Body of pancreas (tissue), 4 donors: ENCODE measurements at regions not wholly inside any gene's neighbourhood (a gene's known extent, or its start where the extent isn't known, plus 50 kb on each side); places are given as distances from the start of the nearest gene placed in this dataset.

Experiments used
- ATAC-seq: fragments of 150-250 bp; one replicate; pipeline ENCODE4 v1.9.1; 2016
- DNase-seq, 4 donors: peaks; one replicate each; pipeline ENCODE4 v3.0.0-alpha.2; 2019
- H3K27ac ChIP-seq, 4 donors: fragments of 200-600 bp; sonication (generic); 1 replicate in 3 of 4; 2 replicates in 1 of 4; pipeline versions ENCODE4 v1.5.1 to v1.6.1; 2016 to 2019; ENCODE audit warnings: mild to moderate bottlenecking in 1 of 4, mixed read lengths in 1 of 4, moderate library complexity in 1 of 4
- H3K27me3 ChIP-seq, 2 donors: fragments of 200-600 bp; sonication (generic); one replicate each; pipeline ENCODE4 v1.6.0; 2016; ENCODE audit warnings: mild to moderate bottlenecking in 1 of 2
- H3K36me3 ChIP-seq, 2 donors: fragments of 200-600 bp; sonication (generic); replicated peaks in 1 of 2; 2 replicates each; pipeline ENCODE4 v1.5.1; 2016; ENCODE audit warnings: low read depth in 2 of 2; ENCODE audit not compliant: insufficient read depth in 1 of 2
- H3K4me1 ChIP-seq: fragments of 200-600 bp; sonication (generic); one replicate; pipeline ENCODE4 v1.6.0; 2016
- H3K4me3 ChIP-seq, 2 donors: fragments of 200-600 bp; sonication (generic); 1 replicate in 1 of 2; 2 replicates in 1 of 2; pipeline ENCODE4 v1.5.1; 2016 to 2019
- H3K9me3 ChIP-seq, 3 donors: fragments of 200-600 bp; sonication (generic); 1 replicate in 2 of 3; 2 replicates in 1 of 3; pipeline ENCODE4 v1.5.1; 2016
- CTCF ChIP-seq, 7 experiments: fragments of 450-650 bp in 4 of 7; fragments of 200-600 bp in 3 of 7; sonication (generic) in 3 of 7; IDR thresholded peaks; one replicate each; pipeline ENCODE4 v1.5.1; 2016 to 2019; ENCODE audit warnings: antibody characterized with exemption in 7 of 7
- POLR2A ChIP-seq, 3 donors: fragments of 450-650 bp; IDR thresholded peaks; one replicate each; pipeline ENCODE4 v1.6.1; 2016; ENCODE audit warnings: antibody characterized with exemption in 3 of 3, mild to moderate bottlenecking in 2 of 3
- WGBS, 2 donors: methylation state at CpG; one replicate each; pipeline ENCODE4 v1.1.5; 2017; 5-methylcytosine and 5-hydroxymethylcytosine counted together
- intact Hi-C: fragments of 100-400 bp; cut with DNase I; formaldehyde crosslinking; loops from one replicate; pipeline ENCODE4 v1.15.1; 2023

GRCh38 chr16:77070683-77071082 lies 120.3 kb upstream of the MON1B start:
- ATAC-seq (no peak), DNase-seq (no peak)
- no peaks in the 10 kb centered on the region for H3K4me1 ChIP-seq
- H3K9me3 ChIP-seq: no peaks in the 10 kb centered on the region
- no peaks in the 10 kb centered on the region for H3K36me3 ChIP-seq
- no peak for TF ChIP-seq CTCF (IDR thresholded peaks at IDR 0.05)
- TF ChIP-seq POLR2A (IDR thresholded peaks at IDR 0.05): no peak
- no peaks in the 10 kb centered on the region for H3K27me3 ChIP-seq
- H3K27ac ChIP-seq: no peak overlapping the region
- WGBS, 2 donors: 89% methylated on average over 6 of the region's 6 CpGs
- H3K4me3 ChIP-seq: no peak overlapping the region
- intact Hi-C loops: no loop called here

- ATAC-seq (no peak), DNase-seq (no peak)
- WGBS, 2 donors: 81 to 85% methylated on average over 5 of the region's 5 CpGs
- H3K27me3 ChIP-seq: no peaks in the 10 kb centered on the region
- H3K9me3 ChIP-seq: no peaks in the 10 kb centered on the region
- no peak overlapping the region for H3K4me3 ChIP-seq
- no peaks in the 10 kb centered on the region for H3K4me1 ChIP-seq
- intact Hi-C loops: no loop called here
- no peak overlapping the region for H3K27ac ChIP-seq
- H3K36me3 ChIP-seq: no peaks in the 10 kb centered on the region
- no peak for TF ChIP-seq CTCF (IDR thresholded peaks at IDR 0.05)
- no peak for TF ChIP-seq POLR2A (IDR thresholded peaks at IDR 0.05)
These were observed 114.2 kb upstream of the MON1B start for GRCh38 chr16:77076839-77077238.

GRCh38 chr16:77077256-77077922 lies 113.6 kb upstream of the MON1B start:
- Histone ChIP-seq H3K27ac (no peak overlapping the region), H3K4me3 (no peak overlapping the region), H3K4me1 (no peaks in the 10 kb centered on the region), H3K9me3 (no peaks in the 10 kb centered on the region), H3K27me3 (no peaks in the 10 kb centered on the region), H3K36me3 (no peaks in the 10 kb centered on the region)
- ATAC-seq: no peak
- intact Hi-C loops: no loop called here
- no peak for TF ChIP-seq POLR2A (IDR thresholded peaks at IDR 0.05)
- no peak for TF ChIP-seq CTCF (IDR thresholded peaks at IDR 0.05)
- DNase-seq: no peak
- WGBS, 2 donors: 57 to 64% methylated on average over 8 of the region's 8 CpGs

DNA sequence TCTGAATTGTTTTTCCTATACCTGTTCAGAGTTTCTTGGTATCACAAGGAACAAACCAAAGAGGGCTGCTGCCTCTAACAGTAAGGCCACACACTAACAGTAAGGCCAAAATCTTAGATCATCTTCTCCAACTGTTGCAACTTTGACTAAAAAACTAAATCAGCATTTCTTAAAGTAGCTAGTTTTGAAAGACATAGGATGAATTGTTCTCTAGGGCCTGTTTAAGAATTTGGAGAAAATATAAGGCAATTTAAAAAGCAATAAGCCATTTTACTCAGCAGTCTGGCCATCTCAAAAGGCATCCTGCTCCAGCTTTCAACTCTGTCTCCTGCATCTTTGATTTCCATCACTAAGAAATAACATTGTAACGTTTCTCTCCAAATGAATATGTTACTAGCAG lies 105.0 kb upstream of the MON1B start:
- DNase-seq (no peak), ATAC-seq (no peak)
- intact Hi-C loops: no loop called here
- no peaks in the 10 kb centered on the region for H3K27me3 ChIP-seq
- H3K36me3 ChIP-seq: no peaks in the 10 kb centered on the region
- no peak overlapping the region for H3K27ac ChIP-seq
- H3K4me1 ChIP-seq: no peaks in the 10 kb centered on the region
- no peaks in the 10 kb centered on the region for H3K9me3 ChIP-seq
- WGBS, 2 donors: 42 to 50% methylated on average over 1 of the region's 1 CpG
- TF ChIP-seq POLR2A (IDR thresholded peaks at IDR 0.05): no peak
- TF ChIP-seq CTCF (IDR thresholded peaks at IDR 0.05): no peak
- H3K4me3 ChIP-seq: no peak overlapping the region

DNA sequence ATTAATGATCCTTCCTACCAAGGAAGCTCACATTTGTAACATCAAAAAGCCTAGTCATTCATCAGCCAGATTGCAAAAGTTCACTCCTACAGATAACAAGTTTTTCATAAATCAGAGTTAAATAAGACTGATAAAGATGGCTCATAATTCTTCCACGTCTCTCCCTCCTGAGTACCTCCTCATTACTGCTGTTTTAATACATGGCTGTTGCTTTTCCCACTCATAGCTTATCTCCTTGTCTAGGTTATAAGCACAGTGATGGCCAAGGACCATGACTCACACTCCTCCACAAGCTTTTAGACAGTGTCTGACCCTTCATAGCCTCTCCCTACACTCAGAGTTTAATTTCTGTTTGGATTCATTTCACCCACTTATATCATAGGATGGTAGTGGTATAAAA lies 100.9 kb upstream of the MON1B start:
- intact Hi-C loops: no loop called here
- Histone ChIP-seq H3K27ac (no peak overlapping the region), H3K4me1 (no peaks in the 10 kb centered on the region), H3K4me3 (no peak overlapping the region), H3K27me3 (no peaks in the 10 kb centered on the region), H3K36me3 (no peaks in the 10 kb centered on the region), H3K9me3 (no peaks in the 10 kb centered on the region)
- DNase-seq: no peak
- no peak for ATAC-seq
- 38 to 46% methylated on average over 1 of the region's 1 CpG for WGBS, 2 donors
- TF ChIP-seq POLR2A (IDR thresholded peaks at IDR 0.05) (no peak), CTCF (IDR thresholded peaks at IDR 0.05) (no peak)
